SK-N-MC (cell line): ENCODE measurements at regions not wholly inside any gene's neighbourhood (a gene's known extent, or its start where the extent isn't known, plus 50 kb on each side); places are given as distances from the start of the nearest gene placed in this dataset.

Experiments
- EZH2 ChIP-seq: fragments of 200-600 bp; sonication (generic); IDR thresholded peaks from one replicate; pipeline ENCODE4 v1.6.1; 2017; ENCODE audit warnings: antibody characterized with exemption
- FOXP2 ChIP-seq: optimal IDR thresholded peaks from 2 replicates; pipeline ENCODE3; 2011; ENCODE audit warnings: mild to moderate bottlenecking, moderate library complexity; ENCODE audit not compliant: insufficient read depth; ENCODE audit errors: extremely low read length, control extremely low read depth
- POLR2AphosphoS5 ChIP-seq: IDR thresholded peaks from 2 replicates; pipeline ENCODE4 v1.6.1; 2012; ENCODE audit warnings: mild to moderate bottlenecking, low read depth, low read length, borderline replicate concordance

- TF ChIP-seq EZH2 (no peak), POLR2AphosphoS5 (peak; percentile 74; the same call in 1 of the 2 replicates), FOXP2 (no peak)
Measured at GRCh38 chr6:97702248-97702647, 419.2 kb upstream of the MMS22L start.
